Epithelial cell of esophagus (primary cell): ENCODE measurements at regions not wholly inside any gene's neighbourhood (a gene's known extent, or its start where the extent isn't known, plus 50 kb on each side); places are given as distances from the start of the nearest gene placed in this dataset.
A peak's percentile ranks its signal among the peaks of the same experiment; 100 is the strongest.
"Not testable (repeated sequence)": the region's sequence is repeated elsewhere in the genome, so short reads cannot be mapped to it uniquely, and the experiment has no call there.

ENCODE experiments used
- DNase-seq: peaks from one replicate; pipeline ENCODE4 v3.0.0; 2010; ENCODE audit warnings: low read depth
- H3K4me3 ChIP-seq: 2 replicates; pipeline ENCODE4 v1.5.1; 2011; ENCODE audit warnings: mild to moderate bottlenecking, low read length, control low read depth
- CTCF ChIP-seq: IDR thresholded peaks from 2 replicates; pipeline ENCODE4 v1.5.1; 2011; ENCODE audit warnings: low read depth, mild to moderate bottlenecking, low read length, control low read depth, inconsistent platforms; ENCODE audit not compliant: insufficient read depth; ENCODE audit errors: missing control alignments

- peak; percentile 50 for DNase-seq
- TF ChIP-seq CTCF = no peak
- H3K4me3 ChIP-seq = no peak overlapping the region
Measured at GRCh38 chr11:112694245-112694644, 267.0 kb upstream of the NCAM1 start.

DNA sequence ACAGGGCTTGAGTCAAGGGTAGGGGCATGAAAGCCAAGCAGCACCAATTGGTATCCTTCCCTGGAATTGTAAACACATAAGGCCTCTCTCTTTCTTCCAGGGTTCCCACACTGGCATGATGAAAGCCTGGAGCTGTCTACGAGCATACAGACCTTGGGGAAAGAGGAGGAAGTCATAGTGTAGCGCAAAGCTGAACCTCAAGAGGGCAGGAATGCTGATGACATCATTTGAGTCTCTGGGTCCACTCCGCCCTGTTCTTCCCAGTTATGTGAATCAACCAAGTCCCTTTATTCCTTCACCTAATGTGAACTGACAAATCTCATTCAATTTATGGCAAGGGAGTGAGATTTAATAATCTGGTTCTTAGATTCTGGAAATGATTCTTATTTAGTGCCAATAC, 266.4 kb upstream of the NCAM1 start:
- no peak overlapping the region for H3K4me3 ChIP-seq
- TF ChIP-seq CTCF = peak; percentile 27
- peak; percentile 57 for DNase-seq

GRCh38 chr11:112697391-112698178, 263.6 kb upstream of the NCAM1 start:
- H3K4me3 ChIP-seq = no peak overlapping the region
- TF ChIP-seq CTCF = peak; percentile 26
- DNase-seq = peak; percentile 7

DNA sequence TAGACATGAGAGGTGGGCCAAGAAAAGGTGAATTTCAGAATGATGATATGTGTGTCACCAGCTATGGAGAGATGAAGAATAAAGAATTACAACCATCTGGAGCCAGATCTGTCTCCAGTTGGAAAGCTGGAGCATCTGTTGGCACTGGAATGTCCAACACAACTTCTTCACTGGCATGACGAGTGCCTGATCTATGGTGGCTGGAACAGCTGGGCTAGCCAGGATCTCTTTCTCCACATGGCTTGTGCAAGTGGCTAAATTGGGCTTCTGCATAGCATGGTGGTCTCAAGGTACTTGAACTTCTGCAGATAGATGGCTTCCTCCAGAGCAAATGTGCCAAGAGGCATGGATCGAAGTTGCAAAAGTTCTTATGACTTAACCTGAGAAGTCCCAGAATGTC, 256.1 kb upstream of the NCAM1 start:
- H3K4me3 ChIP-seq = no peak overlapping the region
- no peak for DNase-seq
- TF ChIP-seq CTCF = no peak

- no peak for DNase-seq
- H3K4me3 ChIP-seq = no peak overlapping the region
- TF ChIP-seq CTCF = no peak
Measured at GRCh38 chr11:112706863-112707262, 254.4 kb upstream of the NCAM1 start.

DNA sequence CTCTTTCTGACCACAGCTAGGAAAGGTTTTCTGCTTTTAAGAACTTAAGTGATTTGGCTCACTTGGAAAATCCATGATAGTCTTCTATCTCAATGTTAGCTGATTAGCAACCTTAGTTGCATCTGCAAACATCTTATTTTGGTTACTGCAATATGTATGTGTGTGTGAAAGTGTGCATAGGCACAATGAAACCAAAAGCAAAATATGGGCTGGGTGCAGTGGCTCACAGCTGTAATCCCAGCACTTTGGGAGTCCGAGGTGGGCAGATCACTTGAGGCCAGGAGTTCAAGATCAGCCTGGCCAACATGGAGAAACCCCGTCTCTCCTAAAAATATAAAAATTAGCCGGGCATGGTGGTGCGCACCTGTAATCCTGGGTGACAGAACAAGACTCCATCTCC, 246.9 kb upstream of the NCAM1 start:
- DNase-seq, H3K4me3 ChIP-seq: not testable (repeated sequence)

DNA sequence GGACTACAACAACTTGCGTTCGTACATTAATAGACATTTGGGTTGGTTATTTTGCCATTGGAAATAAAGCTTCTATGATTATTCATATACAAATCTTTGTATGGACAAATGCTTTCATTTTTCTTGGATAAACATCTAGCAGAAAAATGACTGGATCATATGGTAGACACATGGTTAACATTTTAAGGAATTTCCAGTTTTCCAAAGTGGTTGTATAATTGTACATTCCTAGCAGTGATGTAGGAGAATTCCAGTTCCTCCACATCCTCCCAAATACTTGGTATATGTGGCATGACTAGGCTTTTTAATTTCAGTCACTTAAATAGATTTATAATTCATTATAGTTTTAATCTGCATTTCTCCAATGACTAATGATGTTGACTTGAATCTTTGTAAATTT, 246.2 kb upstream of the NCAM1 start:
- no peak for DNase-seq

More for the DNA sequence above, 246.2 kb upstream of the NCAM1 start:
- H3K4me3 ChIP-seq = no peak overlapping the region
- no peak for TF ChIP-seq CTCF
